ENCODE measurements at regions not wholly inside any gene's neighbourhood (a gene's known extent, or its start where the extent isn't known, plus 50 kb on each side); places are given as distances from the start of the nearest gene placed in this dataset.

GRCh38 chr12:114090211-114090610, 124.1 kb upstream of the RBM19 start:
- TF ChIP-seq ZNF274 (IDR thresholded peaks at IDR 0.05; ENCODE audit: low read depth, low read length) = no peak
- no peak for TF ChIP-seq YY1 (IDR thresholded peaks at IDR 0.05; ENCODE audit: insufficient read depth, insufficient read length)
